ENCODE measurements at regions not wholly inside any gene's neighbourhood (a gene's known extent, or its start where the extent isn't known, plus 50 kb on each side); places are given as distances from the start of the nearest gene placed in this dataset.
"Not testable (repeated sequence)": the region's sequence is repeated elsewhere in the genome, so short reads cannot be mapped to it uniquely, and the experiment has no call there.

GRCh38 chr15:24835301-24835700 is 119.5 kb upstream of the SNRPN start:
- no peaks in the 10 kb centered on the region for H3K27me3 ChIP-seq (ENCODE audit: control insufficient read depth, insufficient read depth)
- H3K9me3 ChIP-seq (ENCODE audit: control insufficient read depth, low read length): no peaks in the 10 kb centered on the region
- WGBS: 60% methylated on average over 1 of the region's 1 CpG
- ATAC-seq (no peak), DNase-seq (no peak)
- H3K4me3 ChIP-seq (ENCODE audit: low read length): no peak overlapping the region
- no peak overlapping the region for H3K27ac ChIP-seq (ENCODE audit: low read length)
- H3K4me1 ChIP-seq (ENCODE audit: control insufficient read depth, insufficient read depth, low read length): no peaks in the 10 kb centered on the region
- intact Hi-C loops (cut with DNase I): no loop called here

- DNase-seq (peak; percentile 37 to 71 (median 57)), ATAC-seq (peak; percentile 69 to 84)
- intact Hi-C loops (cut with DNase I): no loop called here
- Histone ChIP-seq H3K9me3 (ENCODE audit: control insufficient read depth, low read length) (no peaks in the 10 kb centered on the region), H3K27ac (ENCODE audit: low read length) (peak overlapping the region; percentile 15), H3K27me3 (ENCODE audit: control insufficient read depth, insufficient read depth) (no peaks in the 10 kb centered on the region), H3K4me1 (ENCODE audit: control insufficient read depth, insufficient read depth, low read length) (no peaks in the 10 kb centered on the region), H3K4me3 (ENCODE audit: low read length) (peak overlapping the region; percentile 41)
- WGBS: 26% methylated on average over 39 of the region's 39 CpGs
These were observed 106.7 kb upstream of the SNRPN start for GRCh38 chr15:24848050-24848449.

- Histone ChIP-seq H3K4me3 (ENCODE audit: low read length) (peak overlapping the region; percentile 26), H3K4me1 (ENCODE audit: control insufficient read depth, insufficient read depth, low read length) (no peaks in the 10 kb centered on the region), H3K27me3 (ENCODE audit: control insufficient read depth, insufficient read depth) (no peaks in the 10 kb centered on the region), H3K27ac (ENCODE audit: low read length) (no peak overlapping the region), H3K9me3 (ENCODE audit: control insufficient read depth, low read length) (no peaks in the 10 kb centered on the region)
- DNase-seq (peak; percentile 28 to 73 (median 63)), ATAC-seq (peak; percentile 66 to 76)
- intact Hi-C loops (cut with DNase I): no loop called here
- 42% methylated on average over 18 of the region's 18 CpGs for WGBS
These were observed 98.1 kb upstream of the SNRPN start for GRCh38 chr15:24856397-24857390.

DNA sequence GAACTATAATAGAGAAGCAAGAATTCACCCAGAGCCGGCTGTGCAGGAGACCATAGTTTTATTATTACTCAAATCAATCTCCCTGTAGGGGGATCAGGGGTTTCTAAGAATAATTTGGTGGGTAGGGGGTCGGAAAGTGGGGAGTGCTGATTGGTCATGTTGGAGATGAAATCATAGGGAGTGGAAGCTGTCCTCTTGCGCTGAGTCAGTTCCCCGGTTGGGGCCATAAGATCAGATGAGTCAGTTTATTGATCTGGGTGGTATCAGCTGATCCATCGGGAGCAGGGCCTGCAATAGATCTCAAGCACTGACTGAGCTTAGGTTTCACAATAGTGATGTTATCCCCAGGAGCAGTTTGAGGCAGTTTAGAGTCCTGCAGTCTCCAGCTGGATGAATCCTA is 97.0 kb upstream of the SNRPN start:
- Histone ChIP-seq H3K27ac (ENCODE audit: low read length) (peak overlapping the region; percentile 85), H3K4me1 (ENCODE audit: control insufficient read depth, insufficient read depth, low read length) (no peaks in the 10 kb centered on the region), H3K27me3 (ENCODE audit: control insufficient read depth, insufficient read depth) (no peaks in the 10 kb centered on the region), H3K9me3 (ENCODE audit: control insufficient read depth, low read length) (no peaks in the 10 kb centered on the region), H3K4me3 (ENCODE audit: low read length) (peak overlapping the region; percentile 35)
- WGBS: 51% methylated on average over 5 of the region's 5 CpGs
- intact Hi-C loops (cut with DNase I): no loop called here
- ATAC-seq: no peak
- no peak for DNase-seq

- ATAC-seq; H3K9me3 ChIP-seq (ENCODE audit: control insufficient read depth, low read length); H3K27me3 ChIP-seq (ENCODE audit: control insufficient read depth, insufficient read depth); DNase-seq; H3K4me1 ChIP-seq (ENCODE audit: control insufficient read depth, insufficient read depth, low read length); intact Hi-C loops (cut with DNase I): not testable (repeated sequence)
- WGBS: 61% methylated on average over 4 of the region's 4 CpGs
- H3K27ac ChIP-seq (ENCODE audit: low read length): peak overlapping the region; percentile 85
- H3K4me3 ChIP-seq (ENCODE audit: low read length): peak overlapping the region; percentile 35
These were observed 96.6 kb upstream of the SNRPN start for GRCh38 chr15:24858183-24858582.

DNA sequence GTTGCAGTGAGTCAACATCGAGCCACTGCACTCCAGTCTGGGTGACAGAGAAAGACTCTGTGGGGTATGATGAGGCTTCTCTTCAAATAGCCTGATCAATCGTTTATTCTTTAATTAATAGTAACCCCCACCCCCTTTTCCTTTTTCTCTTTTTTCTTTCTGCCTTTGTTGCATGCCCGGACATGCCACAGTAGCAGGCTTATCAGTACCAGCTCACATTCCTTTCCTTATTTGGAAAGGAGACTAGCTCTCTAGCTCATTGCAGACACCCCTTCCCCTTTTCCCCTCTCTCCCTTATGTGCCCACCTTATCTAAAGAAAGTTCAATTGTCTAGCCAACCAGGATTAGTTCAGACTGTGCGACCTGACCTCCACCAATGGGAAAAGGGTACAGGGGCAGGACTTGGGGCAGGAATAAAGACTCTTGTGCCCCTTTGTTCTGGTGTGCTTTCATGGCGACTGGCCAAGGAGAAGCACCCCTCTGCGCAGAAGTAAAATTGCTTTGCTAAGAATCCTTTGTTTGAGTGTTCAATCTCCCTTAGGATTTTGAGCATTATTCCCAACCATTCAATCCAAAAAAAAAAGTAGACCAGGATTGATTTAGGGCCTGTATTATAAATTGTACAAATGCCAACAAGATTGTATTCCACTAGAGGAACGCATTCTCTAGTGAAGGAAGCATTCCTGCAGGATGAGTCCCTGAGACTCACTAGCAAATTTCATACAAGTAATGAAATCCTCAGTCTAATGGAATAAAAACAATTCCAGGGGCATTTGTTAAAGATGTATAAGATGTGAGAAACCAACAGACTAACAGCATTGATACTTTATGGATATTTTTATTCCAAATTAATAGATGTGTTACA is 95.8 kb upstream of the SNRPN start:
- Histone ChIP-seq H3K27me3 (ENCODE audit: control insufficient read depth, insufficient read depth) (no peaks in the 10 kb centered on the region), H3K4me3 (ENCODE audit: low read length) (no peak overlapping the region), H3K27ac (ENCODE audit: low read length) (peak overlapping the region; percentile 62), H3K4me1 (ENCODE audit: control insufficient read depth, insufficient read depth, low read length) (no peaks in the 10 kb centered on the region), H3K9me3 (ENCODE audit: control insufficient read depth, low read length) (no peaks in the 10 kb centered on the region)
- WGBS: 42% methylated on average over 7 of the region's 7 CpGs
- DNase-seq: no peak
- peak in 1 of 2 donors; percentile 53 for ATAC-seq
- intact Hi-C loops (cut with DNase I): no loop called here

DNA sequence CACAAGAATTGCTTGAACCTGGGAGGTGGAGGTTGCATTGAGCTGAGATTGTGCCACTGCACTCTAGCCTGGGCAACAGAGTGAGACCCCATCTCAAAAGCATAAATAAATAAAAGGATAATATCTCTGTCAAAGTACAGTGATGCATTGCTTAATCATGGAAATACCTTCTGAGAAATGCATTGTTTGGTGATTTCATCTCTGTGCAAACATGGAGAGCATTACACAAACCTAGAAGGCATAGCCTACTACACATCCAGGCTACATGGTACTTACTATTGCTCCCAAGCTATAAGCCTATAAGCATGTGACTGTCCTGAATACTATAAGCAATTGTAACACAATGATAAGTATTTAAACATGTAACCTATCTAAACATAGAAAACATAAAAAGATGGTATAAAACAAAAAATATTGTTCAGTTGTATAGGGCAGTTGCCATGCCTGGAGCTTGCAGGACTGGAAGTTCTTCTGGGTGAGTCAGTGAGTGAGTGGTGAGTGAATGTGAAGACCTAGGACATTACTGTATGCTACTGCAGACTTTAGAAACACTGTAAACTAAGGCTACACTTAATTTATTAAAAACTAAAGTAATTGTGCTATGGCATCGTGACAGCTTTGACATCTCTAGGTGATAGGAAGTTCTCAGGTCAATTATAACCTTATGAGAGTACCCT is 93.6 kb upstream of the SNRPN start:
- 65% methylated on average over 1 of the region's 1 CpG for WGBS
- Histone ChIP-seq H3K27ac (ENCODE audit: low read length) (no peak overlapping the region), H3K4me3 (ENCODE audit: low read length) (no peak overlapping the region), H3K9me3 (ENCODE audit: control insufficient read depth, low read length) (no peaks in the 10 kb centered on the region), H3K4me1 (ENCODE audit: control insufficient read depth, insufficient read depth, low read length) (no peaks in the 10 kb centered on the region), H3K27me3 (ENCODE audit: control insufficient read depth, insufficient read depth) (no peaks in the 10 kb centered on the region)
- intact Hi-C loops (cut with DNase I): no loop called here
- DNase-seq: no peak
- no peak for ATAC-seq

- H3K9me3 ChIP-seq (ENCODE audit: control insufficient read depth, low read length): no peaks in the 10 kb centered on the region
- no peak overlapping the region for H3K27ac ChIP-seq (ENCODE audit: low read length)
- ATAC-seq (peak; percentile 65 to 70), DNase-seq (no peak)
- H3K27me3 ChIP-seq (ENCODE audit: control insufficient read depth, insufficient read depth): no peaks in the 10 kb centered on the region
- WGBS: 53% methylated on average over 6 of the region's 6 CpGs
- intact Hi-C loops (cut with DNase I): no loop called here
- no peak overlapping the region for H3K4me3 ChIP-seq (ENCODE audit: low read length)
- no peaks in the 10 kb centered on the region for H3K4me1 ChIP-seq (ENCODE audit: control insufficient read depth, insufficient read depth, low read length)
These were observed 91.9 kb upstream of the SNRPN start for GRCh38 chr15:24862726-24863521.

DNA sequence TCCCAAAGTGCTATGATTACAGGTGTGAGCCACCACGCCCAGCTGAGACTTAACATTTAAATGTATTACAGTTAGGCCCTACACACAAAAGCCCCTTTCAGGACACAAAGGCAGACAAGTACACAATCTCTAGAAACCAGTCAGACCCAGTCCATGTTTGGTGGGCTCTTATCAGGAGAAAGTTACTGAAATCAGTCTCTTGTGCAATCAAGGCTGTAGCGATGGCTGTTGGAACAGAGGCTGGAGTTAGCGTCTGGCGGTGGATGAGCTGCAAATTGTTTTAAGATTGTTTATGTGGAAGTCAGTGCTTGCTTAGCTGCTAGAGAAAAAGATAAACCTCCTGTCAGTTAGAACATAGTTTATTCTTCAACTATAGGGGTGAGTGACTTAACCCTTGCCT is 89.5 kb upstream of the SNRPN start:
- no peaks in the 10 kb centered on the region for H3K27me3 ChIP-seq (ENCODE audit: control insufficient read depth, insufficient read depth)
- H3K4me3 ChIP-seq (ENCODE audit: low read length): no peak overlapping the region
- WGBS: 60% methylated on average over 4 of the region's 4 CpGs
- intact Hi-C loops (cut with DNase I): no loop called here
- no peaks in the 10 kb centered on the region for H3K9me3 ChIP-seq (ENCODE audit: control insufficient read depth, low read length)
- ATAC-seq (no peak), DNase-seq (no peak)
- no peaks in the 10 kb centered on the region for H3K4me1 ChIP-seq (ENCODE audit: control insufficient read depth, insufficient read depth, low read length)
- no peak overlapping the region for H3K27ac ChIP-seq (ENCODE audit: low read length)

GRCh38 chr15:24877174-24877573 is 77.6 kb upstream of the SNRPN start:
- intact Hi-C loops (cut with DNase I): no loop called here
- H3K4me1 ChIP-seq (ENCODE audit: control insufficient read depth, insufficient read depth, low read length): no peaks in the 10 kb centered on the region
- no peaks in the 10 kb centered on the region for H3K27me3 ChIP-seq (ENCODE audit: control insufficient read depth, insufficient read depth)
- DNase-seq: no peak
- WGBS: 76% methylated on average over 7 of the region's 7 CpGs
- ATAC-seq: no peak
- H3K4me3 ChIP-seq (ENCODE audit: low read length): no peak overlapping the region
- H3K9me3 ChIP-seq (ENCODE audit: control insufficient read depth, low read length): no peaks in the 10 kb centered on the region
- H3K27ac ChIP-seq (ENCODE audit: low read length): no peak overlapping the region

Measured in right cardiac atrium (tissue), 5 donors.